ENCODE measurements at regions not wholly inside any gene's neighbourhood (a gene's known extent, or its start where the extent isn't known, plus 50 kb on each side); places are given as distances from the start of the nearest gene placed in this dataset.
A peak's percentile ranks its signal among the peaks of the same experiment; 100 is the strongest.

DNA sequence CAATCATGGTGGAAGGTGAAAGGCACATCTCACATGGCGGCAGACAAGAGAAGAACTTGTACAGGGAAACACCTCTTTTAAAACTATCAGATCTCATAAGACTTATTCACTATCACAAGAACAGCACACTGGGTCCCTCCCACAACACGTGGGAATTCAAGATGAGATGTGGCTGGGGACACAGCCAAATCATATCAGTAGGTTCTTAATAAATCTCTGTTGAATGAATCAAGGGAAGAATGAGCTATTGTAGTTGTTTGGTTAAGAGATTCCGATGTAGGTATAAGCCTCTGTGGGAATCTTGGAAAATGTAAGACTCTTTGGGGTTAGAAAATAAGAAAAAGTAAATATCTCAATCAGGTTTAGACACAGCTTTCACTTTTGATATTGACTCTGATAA, 400.2 kb downstream of the KCNRG start:
- POLR2A ChIA-PET = no interaction called here
- CTCF ChIA-PET = no interaction called here
- Histone ChIP-seq H3K4me1 (ENCODE audit: control insufficient read depth in 1 of 2, extremely low read depth in 1 of 2, insufficient read depth in 2 of 2, low read length in 2 of 2) (no peaks in the 10 kb centered on the region), H3K4me3 (ENCODE audit: control insufficient read depth in 1 of 2, extremely low read depth in 1 of 2, low read length in 1 of 2) (no peak overlapping the region), H3K9me3 (no peaks in the 10 kb centered on the region), H3K27ac (ENCODE audit: low read length) (no peak overlapping the region), H3K36me3 (ENCODE audit: control insufficient read depth in 2 of 2, extremely low read depth in 1 of 2, insufficient read depth in 1 of 2, low read length in 1 of 2) (no peaks in the 10 kb centered on the region), H3K27me3 (replicated peaks in 1 of 2; ENCODE audit: control insufficient read depth in 2 of 2, extremely low read depth in 1 of 2, insufficient read depth in 2 of 2, low read length in 1 of 2) (no peaks in the 10 kb centered on the region)
- Mint-ChIP-seq H3K27ac (no peak overlapping the region), H3K4me1 (no peaks in the 10 kb centered on the region), H3K4me3 (no peak overlapping the region), H3K36me3 (peaks cover 9% of the 10 kb centered on the region), H3K9me3 (peaks cover 0 to 12% (median 7%) of the 10 kb centered on the region in 3 donors), H3K27me3 (no peaks in the 10 kb centered on the region)
- 100% methylated on average over 1 of the region's 3 CpGs for WGBS (ENCODE audit: insufficient coverage)
- ATAC-seq (replicated peaks in 1 of 4) = no peak
- no peak for DNase-seq

DNA sequence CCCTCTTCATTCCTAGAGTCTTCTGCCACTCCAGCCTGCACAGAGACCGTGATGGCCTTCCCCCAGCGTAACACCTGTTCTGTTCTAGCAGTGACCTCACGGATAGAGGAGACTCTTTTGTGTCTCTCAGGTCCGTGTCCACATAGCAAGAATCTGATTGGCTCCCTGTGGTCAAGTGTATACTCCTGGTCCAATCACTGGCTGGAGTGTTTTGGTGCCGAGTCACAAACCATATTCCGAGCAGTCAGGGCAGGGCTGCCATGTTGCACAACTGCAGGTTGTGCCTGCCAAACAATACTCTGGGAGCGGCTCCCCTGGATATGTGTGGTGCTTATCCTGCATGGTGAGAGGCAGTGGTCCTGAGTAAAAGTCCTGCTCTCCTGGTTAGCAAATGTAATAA, 402.4 kb downstream of the KCNRG start:
- DNase-seq = no peak
- Histone ChIP-seq H3K27ac (ENCODE audit: low read length) (no peak overlapping the region), H3K4me1 (ENCODE audit: control insufficient read depth in 1 of 2, extremely low read depth in 1 of 2, insufficient read depth in 2 of 2, low read length in 2 of 2) (peaks cover 0 to 7% of the 10 kb centered on the region in 2 experiments), H3K9me3 (no peaks in the 10 kb centered on the region), H3K27me3 (replicated peaks in 1 of 2; ENCODE audit: control insufficient read depth in 2 of 2, extremely low read depth in 1 of 2, insufficient read depth in 2 of 2, low read length in 1 of 2) (no peaks in the 10 kb centered on the region), H3K36me3 (ENCODE audit: control insufficient read depth in 2 of 2, extremely low read depth in 1 of 2, insufficient read depth in 1 of 2, low read length in 1 of 2) (no peaks in the 10 kb centered on the region), H3K4me3 (ENCODE audit: control insufficient read depth in 1 of 2, extremely low read depth in 1 of 2, low read length in 1 of 2) (no peak overlapping the region)
- ChIA-PET CTCF (no interaction called here), POLR2A (no interaction called here)
- no peaks in the 10 kb centered on the region for H3K27me3 Mint-ChIP-seq
- peaks cover 0 to 11% (median 0%) of the 10 kb centered on the region in 3 donors for H3K4me1 Mint-ChIP-seq
- H3K9me3 Mint-ChIP-seq = peaks cover 0 to 12% (median 7%) of the 10 kb centered on the region in 3 donors
- H3K36me3 Mint-ChIP-seq = peaks cover 9% of the 10 kb centered on the region
- H3K27ac Mint-ChIP-seq = no peak overlapping the region
- 99% methylated on average over 5 of the region's 7 CpGs for WGBS (ENCODE audit: insufficient coverage)
- no peak overlapping the region for H3K4me3 Mint-ChIP-seq
- ATAC-seq (replicated peaks in 1 of 4) = no peak

DNA sequence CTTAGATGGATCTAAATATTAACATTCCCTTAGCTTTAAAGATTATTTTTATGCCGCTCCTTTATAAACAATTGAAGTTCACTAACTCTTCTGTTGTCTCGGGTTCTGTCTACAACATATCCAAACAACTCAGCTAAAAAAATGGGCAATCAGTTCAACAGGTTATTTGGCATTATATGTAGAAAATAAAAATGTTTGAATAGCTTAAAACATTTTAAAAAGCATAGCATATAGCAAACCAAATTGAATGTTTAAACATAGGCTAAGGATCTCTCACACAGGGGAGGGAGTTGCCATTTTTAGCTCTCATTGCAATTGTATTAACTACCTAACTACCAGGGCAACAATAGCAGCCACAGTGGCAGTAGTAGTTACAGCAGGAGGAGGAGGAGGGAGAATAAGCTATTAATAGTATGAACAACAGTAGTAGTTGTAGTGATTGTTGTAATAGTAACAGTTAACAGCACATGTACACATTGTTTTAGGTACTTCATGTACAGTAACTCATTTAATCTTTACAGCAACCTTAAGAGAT, 404.2 kb downstream of the KCNRG start:
- H3K4me1 Mint-ChIP-seq = peaks cover 0 to 14% (median 0%) of the 10 kb centered on the region in 3 donors
- CTCF ChIA-PET = no interaction called here
- H3K27me3 Mint-ChIP-seq = no peaks in the 10 kb centered on the region

DNA sequence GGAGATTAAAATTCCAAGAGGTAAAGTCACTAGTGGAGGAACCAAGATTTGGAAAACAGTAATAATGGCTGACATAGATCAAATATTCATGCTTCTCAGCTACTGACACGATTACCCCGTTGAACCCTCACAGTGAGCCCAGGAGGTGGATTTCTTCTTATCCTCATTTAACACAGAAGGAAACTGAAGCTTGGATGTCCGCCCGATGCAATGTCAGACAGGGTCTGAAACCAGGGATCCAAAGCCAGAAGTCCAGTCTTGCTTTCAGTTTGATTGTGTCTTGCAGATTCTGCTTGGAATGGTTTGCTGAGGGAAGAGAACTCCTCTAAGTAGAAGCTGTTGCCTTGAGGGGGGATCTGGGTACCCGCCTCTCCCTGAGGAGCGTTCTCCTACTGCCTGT, 404.7 kb downstream of the KCNRG start:
- Histone ChIP-seq H3K36me3 (ENCODE audit: control insufficient read depth in 2 of 2, extremely low read depth in 1 of 2, insufficient read depth in 1 of 2, low read length in 1 of 2) (no peaks in the 10 kb centered on the region), H3K4me3 (ENCODE audit: control insufficient read depth in 1 of 2, extremely low read depth in 1 of 2, low read length in 1 of 2) (no peak overlapping the region), H3K4me1 (ENCODE audit: control insufficient read depth in 1 of 2, extremely low read depth in 1 of 2, insufficient read depth in 2 of 2, low read length in 2 of 2) (peaks cover 0 to 8% of the 10 kb centered on the region in 2 experiments), H3K9me3 (no peaks in the 10 kb centered on the region), H3K27me3 (replicated peaks in 1 of 2; ENCODE audit: control insufficient read depth in 2 of 2, extremely low read depth in 1 of 2, insufficient read depth in 2 of 2, low read length in 1 of 2) (no peaks in the 10 kb centered on the region), H3K27ac (ENCODE audit: low read length) (no peak overlapping the region)
- H3K36me3 Mint-ChIP-seq = peaks cover 6% of the 10 kb centered on the region
- POLR2A ChIA-PET = interaction anchor here in 1 of 2 donors (0.6 kb wide), 1 partner anchor 199 kb away, joined by 3 read pairs; no protein-coding TSS in a partner anchor
- DNase-seq (no peak), ATAC-seq (replicated peaks in 1 of 4) (no peak)
- H3K4me1 Mint-ChIP-seq = peaks cover 0 to 14% (median 0%) of the 10 kb centered on the region in 3 donors
- CTCF ChIA-PET = no interaction called here
- no peak overlapping the region for H3K4me3 Mint-ChIP-seq
- H3K27me3 Mint-ChIP-seq = no peaks in the 10 kb centered on the region
- 100% methylated on average over 2 of the region's 6 CpGs for WGBS (ENCODE audit: insufficient coverage)
- H3K27ac Mint-ChIP-seq = no peak overlapping the region
- H3K9me3 Mint-ChIP-seq = peaks cover 0 to 7% (median 7%) of the 10 kb centered on the region in 3 donors

More for the DNA sequence above, 404.2 kb downstream of the KCNRG start:
- no peaks in the 10 kb centered on the region for H3K36me3 ChIP-seq (ENCODE audit: control insufficient read depth in 2 of 2, extremely low read depth in 1 of 2, insufficient read depth in 1 of 2, low read length in 1 of 2)
- H3K9me3 Mint-ChIP-seq = peaks cover 0 to 11% (median 7%) of the 10 kb centered on the region in 3 donors
- DNase-seq = no peak
- H3K36me3 Mint-ChIP-seq = peaks cover 9% of the 10 kb centered on the region
- no peak overlapping the region for H3K27ac ChIP-seq (ENCODE audit: low read length)
- H3K27ac Mint-ChIP-seq = no peak overlapping the region
- H3K9me3 ChIP-seq = no peaks in the 10 kb centered on the region
- no CpG with 5 or more reads among the region's 2 CpGs for WGBS (ENCODE audit: insufficient coverage)
- H3K27me3 ChIP-seq (replicated peaks in 1 of 2; ENCODE audit: control insufficient read depth in 2 of 2, extremely low read depth in 1 of 2, insufficient read depth in 2 of 2, low read length in 1 of 2) = no peaks in the 10 kb centered on the region
- ATAC-seq (replicated peaks in 1 of 4) = no peak
- no peak overlapping the region for H3K4me3 Mint-ChIP-seq
- POLR2A ChIA-PET = interaction anchor here in 1 of 2 donors (0.6 kb wide), 1 partner anchor 200 kb away, joined by 3 read pairs; no protein-coding TSS in a partner anchor
- H3K4me3 ChIP-seq (ENCODE audit: control insufficient read depth in 1 of 2, extremely low read depth in 1 of 2, low read length in 1 of 2) = no peak overlapping the region
- peaks cover 0 to 8% of the 10 kb centered on the region in 2 experiments for H3K4me1 ChIP-seq (ENCODE audit: control insufficient read depth in 1 of 2, extremely low read depth in 1 of 2, insufficient read depth in 2 of 2, low read length in 2 of 2)

DNA sequence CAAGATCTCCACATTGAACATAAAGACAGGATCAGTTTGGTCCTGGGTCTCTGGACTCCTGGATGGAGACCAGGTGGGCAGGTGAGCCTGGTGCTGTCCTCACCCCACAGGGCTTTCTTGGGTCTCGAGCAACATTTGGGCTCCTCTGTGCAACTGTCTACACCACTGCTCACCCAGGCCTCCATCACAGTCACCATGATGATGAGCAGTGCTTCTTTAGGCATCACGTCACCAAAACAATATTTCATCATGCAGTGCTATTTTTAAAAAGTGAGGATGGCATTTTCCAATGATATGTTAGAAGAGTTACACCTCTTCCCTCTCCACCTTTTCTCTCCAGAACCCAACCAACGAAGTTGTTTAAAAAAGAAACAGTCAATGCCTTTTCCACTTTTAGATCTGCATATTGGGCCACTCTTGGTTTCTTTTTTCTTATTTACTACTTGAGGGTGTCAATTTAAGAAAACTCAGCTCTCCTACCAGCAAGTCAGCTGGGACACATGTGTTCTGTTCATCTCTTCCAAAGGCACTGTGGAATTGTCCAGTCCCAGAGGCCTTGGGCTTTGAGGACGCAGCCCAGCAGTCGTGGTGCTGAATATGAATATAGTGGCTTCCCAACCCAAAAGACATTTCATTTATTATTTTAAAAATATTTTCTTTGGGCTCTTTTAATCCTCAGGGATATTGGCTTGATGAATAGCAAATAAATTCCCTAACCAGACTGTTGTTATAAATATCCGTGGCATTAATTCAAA, 405.7 kb downstream of the KCNRG start:
- Histone ChIP-seq H3K4me1 (ENCODE audit: control insufficient read depth in 1 of 2, extremely low read depth in 1 of 2, insufficient read depth in 2 of 2, low read length in 2 of 2) (peaks cover 0 to 8% of the 10 kb centered on the region in 2 experiments), H3K9me3 (no peaks in the 10 kb centered on the region), H3K27ac (ENCODE audit: low read length) (peak overlapping the region; percentile 11), H3K36me3 (ENCODE audit: control insufficient read depth in 2 of 2, extremely low read depth in 1 of 2, insufficient read depth in 1 of 2, low read length in 1 of 2) (no peaks in the 10 kb centered on the region), H3K4me3 (ENCODE audit: control insufficient read depth in 1 of 2, extremely low read depth in 1 of 2, low read length in 1 of 2) (no peak overlapping the region), H3K27me3 (replicated peaks in 1 of 2; ENCODE audit: control insufficient read depth in 2 of 2, extremely low read depth in 1 of 2, insufficient read depth in 2 of 2, low read length in 1 of 2) (no peaks in the 10 kb centered on the region)
- no peaks in the 10 kb centered on the region for H3K27me3 Mint-ChIP-seq
- ChIA-PET CTCF (no interaction called here), POLR2A (no interaction called here)
- ATAC-seq (replicated peaks in 1 of 4) = no peak
- peaks cover 3% of the 10 kb centered on the region for H3K36me3 Mint-ChIP-seq
- WGBS (ENCODE audit: insufficient coverage) = no CpG with 5 or more reads among the region's 6 CpGs
- no peak overlapping the region for H3K4me3 Mint-ChIP-seq
- peaks cover 0 to 14% (median 0%) of the 10 kb centered on the region in 3 donors for H3K4me1 Mint-ChIP-seq
- H3K9me3 Mint-ChIP-seq = no peaks in the 10 kb centered on the region
- no peak for DNase-seq
- no peak overlapping the region for H3K27ac Mint-ChIP-seq

DNA sequence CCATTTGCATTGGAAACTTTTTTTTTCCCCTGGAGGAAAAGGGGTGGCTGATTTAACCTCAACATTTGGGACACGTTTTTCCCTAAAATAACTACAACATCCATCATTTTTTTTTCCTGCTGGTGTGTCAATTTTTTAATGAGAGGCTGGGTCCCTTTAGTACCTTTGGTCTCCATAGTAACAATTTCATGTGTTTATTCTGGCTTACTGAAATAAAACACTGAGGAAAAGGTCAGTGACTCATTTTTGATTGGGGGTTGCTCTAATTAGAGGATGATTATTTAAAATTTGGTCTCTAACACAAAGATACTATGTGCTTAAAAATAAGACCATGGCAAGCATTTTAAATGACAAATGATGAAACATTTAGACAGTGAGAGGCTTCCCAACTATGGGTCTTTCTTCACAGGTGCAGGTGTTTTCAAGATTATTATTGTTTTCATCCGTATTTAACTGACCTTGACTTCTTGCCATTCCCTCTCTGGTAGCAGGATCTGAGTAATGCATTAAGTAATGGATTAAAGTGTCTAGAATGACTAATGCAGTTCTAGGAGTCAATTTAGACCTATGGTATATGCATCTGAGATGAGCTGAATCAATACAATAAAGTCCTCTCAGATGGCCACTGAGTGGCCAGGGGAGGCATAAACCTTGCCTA, 406.4 kb downstream of the KCNRG start:
- Mint-ChIP-seq H3K27ac (no peak overlapping the region), H3K4me3 (no peak overlapping the region), H3K9me3 (no peaks in the 10 kb centered on the region), H3K27me3 (no peaks in the 10 kb centered on the region), H3K4me1 (peaks cover 0 to 14% (median 0%) of the 10 kb centered on the region in 3 donors), H3K36me3 (no peaks in the 10 kb centered on the region)
- ATAC-seq (replicated peaks in 1 of 4) = no peak
- no peak for DNase-seq
- ChIA-PET CTCF (no interaction called here), POLR2A (interaction anchor here in 1 of 2 donors (0.5 kb wide), 1 partner anchor 655 kb away, joined by 3 read pairs; no protein-coding TSS in a partner anchor)
- Histone ChIP-seq H3K27me3 (replicated peaks in 1 of 2; ENCODE audit: control insufficient read depth in 2 of 2, extremely low read depth in 1 of 2, insufficient read depth in 2 of 2, low read length in 1 of 2) (no peaks in the 10 kb centered on the region), H3K9me3 (no peaks in the 10 kb centered on the region), H3K36me3 (ENCODE audit: control insufficient read depth in 2 of 2, extremely low read depth in 1 of 2, insufficient read depth in 1 of 2, low read length in 1 of 2) (no peaks in the 10 kb centered on the region), H3K4me3 (ENCODE audit: control insufficient read depth in 1 of 2, extremely low read depth in 1 of 2, low read length in 1 of 2) (no peak overlapping the region), H3K4me1 (ENCODE audit: control insufficient read depth in 1 of 2, extremely low read depth in 1 of 2, insufficient read depth in 2 of 2, low read length in 2 of 2) (peaks cover 0 to 8% of the 10 kb centered on the region in 2 experiments), H3K27ac (ENCODE audit: low read length) (peak overlapping the region; percentile 11)
- no CpG with 5 or more reads among the region's 2 CpGs for WGBS (ENCODE audit: insufficient coverage)

All from T-cell (primary cell).